SK-N-MC (cell line): ENCODE measurements at regions not wholly inside any gene's neighbourhood (a gene's known extent, or its start where the extent isn't known, plus 50 kb on each side); places are given as distances from the start of the nearest gene placed in this dataset.

Experiments used
- EZH2 ChIP-seq: fragments of 200-600 bp; sonication (generic); IDR thresholded peaks from one replicate; pipeline ENCODE4 v1.6.1; 2017; ENCODE audit warnings: antibody characterized with exemption
- POLR2AphosphoS5 ChIP-seq: IDR thresholded peaks from 2 replicates; pipeline ENCODE4 v1.6.1; 2012; ENCODE audit warnings: mild to moderate bottlenecking, low read depth, low read length, borderline replicate concordance

DNA sequence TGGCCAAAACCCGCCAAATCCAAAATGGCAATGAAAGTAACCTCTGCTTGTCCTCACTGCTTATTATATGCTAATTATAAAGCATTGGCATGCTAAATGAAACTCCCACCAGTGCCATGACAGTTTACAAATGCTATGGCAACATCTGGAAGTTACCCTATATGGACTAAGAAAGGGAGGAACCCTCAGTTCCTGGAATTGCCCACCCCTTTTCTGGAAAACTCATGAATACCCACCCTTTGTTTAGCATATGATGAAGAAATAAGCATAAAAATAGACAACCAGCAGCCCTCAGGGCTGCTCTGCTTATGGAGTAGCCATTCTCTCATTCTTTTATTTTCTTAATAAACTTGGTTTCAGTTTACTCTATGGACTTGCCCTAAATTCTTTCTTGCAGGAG lies 269.8 kb downstream of the OLFM4 start:
- TF ChIP-seq EZH2 (no peak), POLR2AphosphoS5 (no peak)
